Fibroblast of lung (primary cell): ENCODE measurements at regions not wholly inside any gene's neighbourhood (a gene's known extent, or its start where the extent isn't known, plus 50 kb on each side); places are given as distances from the start of the nearest gene placed in this dataset.
"Not testable (repeated sequence)": the region's sequence is repeated elsewhere in the genome, so short reads cannot be mapped to it uniquely, and the experiment has no call there.

Experiments used
- DNase-seq, 2 donors: peaks; one replicate each; pipeline versions ENCODE4 v3.0.0 to v3.0.0-alpha.2; 2010; ENCODE audit warnings: low read depth in 2 of 2
- H2AFZ ChIP-seq: 2 replicates; pipeline ENCODE4 v1.5.1; 2012; ENCODE audit warnings: low read length, control low read depth, inconsistent platforms
- H3K27ac ChIP-seq: 2 replicates; pipeline ENCODE4 v1.5.1; 2011; ENCODE audit warnings: low read length, control low read depth; ENCODE audit not compliant: insufficient read depth
- H3K27me3 ChIP-seq: 2 replicates; pipeline ENCODE4 v1.5.1; 2011; ENCODE audit warnings: mild to moderate bottlenecking, low read length; ENCODE audit not compliant: control insufficient read depth, insufficient read depth
- H3K36me3 ChIP-seq: 2 replicates; pipeline ENCODE4 v1.5.1; 2011; ENCODE audit warnings: low read length; ENCODE audit not compliant: control insufficient read depth, insufficient read depth
- H3K4me1 ChIP-seq: 2 replicates; pipeline ENCODE4 v1.5.1; 2011; ENCODE audit warnings: low read length; ENCODE audit not compliant: control insufficient read depth, insufficient read depth; ENCODE audit errors: extremely low read depth
- H3K4me2 ChIP-seq: 2 replicates; pipeline ENCODE4 v1.5.1; 2011; ENCODE audit warnings: low read length, control low read depth; ENCODE audit not compliant: insufficient read depth; ENCODE audit errors: extremely low read depth
- H3K4me3 ChIP-seq, 4 experiments: fragments of 200-600 bp in 1 of 4; sonication (generic) in 1 of 4; replicated peaks in 1 of 4; 2 replicates each; pipeline ENCODE4 v1.5.1; 2011 to 2016; ENCODE audit warnings: low read length in 4 of 4, low read depth in 3 of 4, mild to moderate bottlenecking in 3 of 4, control low read depth in 2 of 4, inconsistent platforms in 1 of 4, mixed read lengths in 1 of 4; ENCODE audit not compliant: insufficient read depth in 1 of 4; ENCODE audit errors: control extremely low read depth in 1 of 4
- H3K79me2 ChIP-seq: 2 replicates; pipeline ENCODE4 v1.5.1; 2012; ENCODE audit warnings: mild to moderate bottlenecking, low read length, inconsistent platforms; ENCODE audit not compliant: control insufficient read depth, insufficient read depth
- H3K9ac ChIP-seq: 2 replicates; pipeline ENCODE4 v1.5.1; 2011; ENCODE audit warnings: mild to moderate bottlenecking, low read length, control low read depth; ENCODE audit not compliant: insufficient read depth
- H3K9me3 ChIP-seq: 2 replicates; pipeline ENCODE4 v1.5.1; 2012; ENCODE audit warnings: low read depth, low read length; ENCODE audit not compliant: control insufficient read depth, insufficient read depth
- H4K20me1 ChIP-seq: 2 replicates; pipeline ENCODE4 v1.5.1; 2011; ENCODE audit warnings: low read length; ENCODE audit not compliant: control insufficient read depth, insufficient read depth; ENCODE audit errors: extremely low read depth
- EZH2 ChIP-seq: IDR thresholded peaks from 2 replicates; pipeline ENCODE4 v1.5.1; 2012; ENCODE audit warnings: low read length, control low read depth, mild to moderate bottlenecking; ENCODE audit errors: missing control alignments
- TF ChIP-seq, protein P1 (sequence below), 2 donors: IDR thresholded peaks in 1 of 2; conservative IDR thresholded peaks in 1 of 2; 1 replicate in 1 of 2; 2 replicates in 1 of 2; pipeline ENCODE4 v1.5.1; 2011 to 2012; ENCODE audit warnings: low read length in 2 of 2, control low read depth in 1 of 2, inconsistent platforms in 1 of 2, low read depth in 1 of 2, mild to moderate bottlenecking in 1 of 2

DNA sequence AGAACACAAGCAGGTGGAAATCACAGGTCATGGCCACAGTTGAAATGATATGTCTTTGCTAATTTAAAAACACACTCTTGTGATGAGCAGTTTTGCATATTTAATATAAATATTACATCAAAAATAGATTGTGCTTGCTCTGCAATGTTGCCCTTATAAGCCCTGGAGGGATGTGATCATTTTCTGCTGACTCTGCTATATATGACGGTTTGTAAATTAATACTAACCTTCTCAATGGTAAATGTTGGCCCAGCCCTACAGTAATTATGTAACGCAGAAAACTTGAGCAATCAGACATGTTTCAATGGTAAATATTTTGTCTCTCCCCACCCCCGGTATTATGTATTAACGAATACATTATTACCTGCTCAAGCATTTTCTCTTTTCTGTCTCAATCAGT is 359.5 kb upstream of the CNTN6 start:
- no peaks in the 10 kb centered on the region for H3K27me3 ChIP-seq
- no peaks in the 10 kb centered on the region for H3K79me2 ChIP-seq
- H2AFZ ChIP-seq: no peak overlapping the region
- H3K9ac ChIP-seq: no peak overlapping the region
- no peak for DNase-seq
- H3K4me2 ChIP-seq: no peak overlapping the region
- H3K4me3 ChIP-seq: no peak overlapping the region
- H3K9me3 ChIP-seq: no peaks in the 10 kb centered on the region
- no peaks in the 10 kb centered on the region for H3K36me3 ChIP-seq
- no peak overlapping the region for H3K27ac ChIP-seq
- TF ChIP-seq EZH2: no peak
- TF ChIP-seq, protein P1, sequence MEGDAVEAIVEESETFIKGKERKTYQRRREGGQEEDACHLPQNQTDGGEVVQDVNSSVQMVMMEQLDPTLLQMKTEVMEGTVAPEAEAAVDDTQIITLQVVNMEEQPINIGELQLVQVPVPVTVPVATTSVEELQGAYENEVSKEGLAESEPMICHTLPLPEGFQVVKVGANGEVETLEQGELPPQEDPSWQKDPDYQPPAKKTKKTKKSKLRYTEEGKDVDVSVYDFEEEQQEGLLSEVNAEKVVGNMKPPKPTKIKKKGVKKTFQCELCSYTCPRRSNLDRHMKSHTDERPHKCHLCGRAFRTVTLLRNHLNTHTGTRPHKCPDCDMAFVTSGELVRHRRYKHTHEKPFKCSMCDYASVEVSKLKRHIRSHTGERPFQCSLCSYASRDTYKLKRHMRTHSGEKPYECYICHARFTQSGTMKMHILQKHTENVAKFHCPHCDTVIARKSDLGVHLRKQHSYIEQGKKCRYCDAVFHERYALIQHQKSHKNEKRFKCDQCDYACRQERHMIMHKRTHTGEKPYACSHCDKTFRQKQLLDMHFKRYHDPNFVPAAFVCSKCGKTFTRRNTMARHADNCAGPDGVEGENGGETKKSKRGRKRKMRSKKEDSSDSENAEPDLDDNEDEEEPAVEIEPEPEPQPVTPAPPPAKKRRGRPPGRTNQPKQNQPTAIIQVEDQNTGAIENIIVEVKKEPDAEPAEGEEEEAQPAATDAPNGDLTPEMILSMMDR (conservative IDR thresholded peaks at IDR 0.05 in 1 of 2, IDR thresholded peaks at IDR 0.05 in 1 of 2; ENCODE audit: low read depth in 1 of 2, low read length in 2 of 2): no peak
- no peaks in the 10 kb centered on the region for H3K4me1 ChIP-seq
- no peaks in the 10 kb centered on the region for H4K20me1 ChIP-seq

DNA sequence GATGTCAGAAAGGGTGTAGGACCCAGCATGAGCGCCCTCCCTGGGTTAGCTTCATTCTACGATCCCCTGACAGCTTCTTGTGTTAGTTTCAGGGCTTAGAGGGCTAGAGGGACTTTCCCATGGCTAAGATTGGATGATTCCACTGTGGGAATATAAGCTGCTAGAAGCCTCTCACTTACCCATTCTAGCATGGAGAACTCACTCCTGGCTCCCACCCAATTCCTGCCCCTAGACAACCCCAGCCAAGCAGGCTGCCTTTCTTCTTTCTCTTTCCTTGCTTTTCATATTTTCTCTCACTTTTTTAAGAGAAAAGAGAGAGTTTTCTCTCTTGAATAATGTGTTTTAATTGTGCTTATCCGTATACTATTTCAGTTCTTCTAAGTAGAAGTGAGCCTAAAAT is 335.1 kb upstream of the CNTN6 start:
- Histone ChIP-seq H3K36me3 (no peaks in the 10 kb centered on the region), H3K27ac (no peak overlapping the region), H2AFZ (no peak overlapping the region), H3K4me3 (no peak overlapping the region), H3K4me2 (no peak overlapping the region), H3K9me3 (no peaks in the 10 kb centered on the region), H4K20me1 (no peaks in the 10 kb centered on the region), H3K9ac (no peak overlapping the region), H3K27me3 (no peaks in the 10 kb centered on the region), H3K4me1 (no peaks in the 10 kb centered on the region), H3K79me2 (no peaks in the 10 kb centered on the region)
- no peak for DNase-seq
- TF ChIP-seq, protein P1 (conservative IDR thresholded peaks at IDR 0.05 in 1 of 2, IDR thresholded peaks at IDR 0.05 in 1 of 2; ENCODE audit: low read depth in 1 of 2, low read length in 2 of 2): no peak
- TF ChIP-seq EZH2: no peak

DNA sequence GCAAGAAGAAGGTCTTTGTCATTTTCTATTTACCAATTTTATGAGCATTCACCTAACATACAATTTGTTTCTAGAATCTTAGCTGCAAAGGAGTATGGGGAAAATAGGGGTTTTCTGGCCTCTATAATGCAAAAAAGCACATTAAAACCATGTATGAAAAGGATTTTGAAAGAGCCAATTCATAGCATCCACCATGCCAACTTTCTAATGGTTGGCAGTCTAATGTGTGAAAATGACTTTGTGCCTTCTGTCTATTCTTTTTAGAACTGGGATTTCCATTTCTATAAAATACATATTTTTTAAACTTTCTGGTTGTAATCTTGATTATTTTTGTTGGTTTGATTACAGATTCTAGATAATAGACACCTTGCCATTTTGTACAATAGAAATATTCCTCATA is 333.7 kb upstream of the CNTN6 start:
- TF ChIP-seq, protein P1 (conservative IDR thresholded peaks at IDR 0.05 in 1 of 2, IDR thresholded peaks at IDR 0.05 in 1 of 2; ENCODE audit: low read depth in 1 of 2, low read length in 2 of 2): no peak
- no peak for TF ChIP-seq EZH2
- H3K36me3 ChIP-seq: no peaks in the 10 kb centered on the region

DNA sequence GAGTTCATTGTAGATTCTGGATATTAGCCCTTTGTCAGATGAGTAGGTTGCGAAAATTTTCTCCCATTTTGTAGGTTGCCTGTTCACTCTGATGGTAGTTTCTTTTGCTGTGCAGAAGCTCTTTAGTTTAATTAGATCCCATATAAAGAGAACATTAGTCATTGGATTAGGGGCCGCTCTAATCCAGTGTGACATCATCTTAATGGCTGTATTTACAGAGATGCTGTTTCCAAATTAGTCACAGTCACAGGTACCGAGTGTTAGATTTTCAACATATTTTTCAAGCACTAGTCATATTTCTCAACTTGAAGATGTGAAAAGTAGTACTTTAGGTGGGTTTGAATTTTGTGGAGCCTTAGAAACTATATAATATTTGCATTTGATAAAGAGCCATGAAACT is 319.4 kb upstream of the CNTN6 start:
- H3K4me1 ChIP-seq, H3K27me3 ChIP-seq, DNase-seq, H3K36me3 ChIP-seq, H3K27ac ChIP-seq, H3K79me2 ChIP-seq, H3K4me2 ChIP-seq, H3K4me3 ChIP-seq, H4K20me1 ChIP-seq, H3K9me3 ChIP-seq, H2AFZ ChIP-seq, H3K9ac ChIP-seq: not testable (repeated sequence)

More for the DNA sequence above, 333.7 kb upstream of the CNTN6 start:
- H4K20me1 ChIP-seq: no peaks in the 10 kb centered on the region
- H3K4me2 ChIP-seq: no peak overlapping the region
- no peaks in the 10 kb centered on the region for H3K27me3 ChIP-seq
- DNase-seq: no peak
- H3K9ac ChIP-seq: no peak overlapping the region
- no peaks in the 10 kb centered on the region for H3K9me3 ChIP-seq
- H3K4me1 ChIP-seq: no peaks in the 10 kb centered on the region
- no peak overlapping the region for H3K4me3 ChIP-seq
- H3K79me2 ChIP-seq: no peaks in the 10 kb centered on the region
- H2AFZ ChIP-seq: no peak overlapping the region
- H3K27ac ChIP-seq: no peak overlapping the region
